ENCODE measurements at regions not wholly inside any gene's neighbourhood (a gene's known extent, or its start where the extent isn't known, plus 50 kb on each side); places are given as distances from the start of the nearest gene placed in this dataset.

DNA sequence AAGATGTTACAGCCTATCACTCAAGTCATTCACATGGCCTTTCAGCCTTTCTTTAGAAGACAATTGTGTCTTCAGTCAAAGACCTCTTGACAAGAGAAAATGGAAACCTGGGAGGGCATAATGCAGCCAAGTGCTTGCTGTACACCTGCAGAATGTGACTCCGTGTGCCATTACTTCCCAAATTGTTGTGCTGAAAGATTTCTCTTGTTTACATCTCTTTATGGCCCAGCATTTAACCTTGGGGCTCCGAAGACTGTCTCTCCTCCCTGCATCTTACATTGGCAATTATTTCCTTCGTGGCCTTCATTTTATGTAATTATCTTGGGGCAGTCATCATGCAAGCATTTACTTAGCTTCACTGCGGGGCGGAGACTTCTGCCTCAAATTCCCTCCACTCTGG, 287.0 kb downstream of the TCF7L2 start:
- Mint-ChIP-seq H3K36me3 (no peaks in the 10 kb centered on the region), H3K4me1 (peaks cover 47% of the 10 kb centered on the region), H3K9me3 (peaks cover 0 to 2% (median 0%) of the 10 kb centered on the region in 7 donors), H3K27me3 (ENCODE audit: low read depth in 3 of 3) (peaks cover 0 to 3% (median 1%) of the 10 kb centered on the region in 3 donors), H3K27ac (no peak overlapping the region), H3K4me3 (no peak overlapping the region)
- Histone ChIP-seq H2AFZ (ENCODE audit: insufficient read depth, low read depth, low read length, poor library complexity, severe bottlenecking) (no peak overlapping the region), H3K4me2 (replicated peaks; ENCODE audit: extremely low read depth, low read length, poor library complexity, severe bottlenecking) (no peak overlapping the region), H3K4me1 (ENCODE audit: control insufficient read depth in 1 of 2, insufficient read depth in 2 of 2, low read length in 2 of 2) (peaks cover 29 to 44% of the 10 kb centered on the region in 2 donors), H3K4me3 (replicated peaks in 1 of 3; ENCODE audit: low read depth in 2 of 3, low read length in 3 of 3) (no peak overlapping the region), H3K27me3 (ENCODE audit: control insufficient read depth in 2 of 2, insufficient read depth in 2 of 2, low read length in 2 of 2) (no peaks in the 10 kb centered on the region), H3K79me2 (ENCODE audit: insufficient read depth, low read length) (no peaks in the 10 kb centered on the region), H3K9me3 (replicated peaks in 1 of 2; ENCODE audit: control insufficient read depth in 1 of 2, insufficient read depth in 1 of 2, low read length in 2 of 2) (no peaks in the 10 kb centered on the region), H3K36me3 (replicated peaks in 1 of 2; ENCODE audit: control insufficient read depth in 1 of 2, insufficient read depth in 2 of 2, low read length in 2 of 2) (no peaks in the 10 kb centered on the region), H3K9ac (ENCODE audit: insufficient read depth, low read length, poor library complexity, severe bottlenecking) (no peak overlapping the region), H3K27ac (ENCODE audit: low read depth in 1 of 2, low read length in 2 of 2) (no peak overlapping the region), H4K20me1 (ENCODE audit: insufficient read depth, low read length) (no peaks in the 10 kb centered on the region)
- no peak for DNase-seq
- 96% methylated on average over 3 of the region's 5 CpGs for WGBS (ENCODE audit: insufficient coverage)
- TF ChIP-seq, protein P1, sequence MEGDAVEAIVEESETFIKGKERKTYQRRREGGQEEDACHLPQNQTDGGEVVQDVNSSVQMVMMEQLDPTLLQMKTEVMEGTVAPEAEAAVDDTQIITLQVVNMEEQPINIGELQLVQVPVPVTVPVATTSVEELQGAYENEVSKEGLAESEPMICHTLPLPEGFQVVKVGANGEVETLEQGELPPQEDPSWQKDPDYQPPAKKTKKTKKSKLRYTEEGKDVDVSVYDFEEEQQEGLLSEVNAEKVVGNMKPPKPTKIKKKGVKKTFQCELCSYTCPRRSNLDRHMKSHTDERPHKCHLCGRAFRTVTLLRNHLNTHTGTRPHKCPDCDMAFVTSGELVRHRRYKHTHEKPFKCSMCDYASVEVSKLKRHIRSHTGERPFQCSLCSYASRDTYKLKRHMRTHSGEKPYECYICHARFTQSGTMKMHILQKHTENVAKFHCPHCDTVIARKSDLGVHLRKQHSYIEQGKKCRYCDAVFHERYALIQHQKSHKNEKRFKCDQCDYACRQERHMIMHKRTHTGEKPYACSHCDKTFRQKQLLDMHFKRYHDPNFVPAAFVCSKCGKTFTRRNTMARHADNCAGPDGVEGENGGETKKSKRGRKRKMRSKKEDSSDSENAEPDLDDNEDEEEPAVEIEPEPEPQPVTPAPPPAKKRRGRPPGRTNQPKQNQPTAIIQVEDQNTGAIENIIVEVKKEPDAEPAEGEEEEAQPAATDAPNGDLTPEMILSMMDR (IDR thresholded peaks at IDR 0.05), result no peak
- intact Hi-C loops (cut with micrococcal nuclease), result loop anchor here in 1 of 2 donors (10.0 kb wide), 1 partner anchor 148 kb away; no protein-coding TSS in a partner anchor

GRCh38 chr10:113239566-113240350, 289.7 kb downstream of the TCF7L2 start:
- Mint-ChIP-seq H3K36me3 (no peaks in the 10 kb centered on the region), H3K4me1 (peaks cover 43% of the 10 kb centered on the region), H3K27me3 (ENCODE audit: low read depth in 3 of 3) (peaks cover 0 to 5% (median 1%) of the 10 kb centered on the region in 3 donors), H3K9me3 (peaks cover 0 to 2% (median 0%) of the 10 kb centered on the region in 7 donors), H3K27ac (peak overlapping the region in 1 of 7 donors; percentile 13), H3K4me3 (no peak overlapping the region)
- 16% methylated on average over 5 of the region's 7 CpGs for WGBS (ENCODE audit: insufficient coverage)
- peak in 2 of 3 donors; percentile 15 to 19 for DNase-seq
- no peaks in the 10 kb centered on the region for H3K36me3 ChIP-seq (replicated peaks in 1 of 2; ENCODE audit: control insufficient read depth in 1 of 2, insufficient read depth in 2 of 2, low read length in 2 of 2)
- no peaks in the 10 kb centered on the region for H3K27me3 ChIP-seq (ENCODE audit: control insufficient read depth in 2 of 2, insufficient read depth in 2 of 2, low read length in 2 of 2)
- no peaks in the 10 kb centered on the region for H4K20me1 ChIP-seq (ENCODE audit: insufficient read depth, low read length)
- no peak overlapping the region for H3K4me3 ChIP-seq (replicated peaks in 1 of 3; ENCODE audit: low read depth in 2 of 3, low read length in 3 of 3)
- no peaks in the 10 kb centered on the region for H3K79me2 ChIP-seq (ENCODE audit: insufficient read depth, low read length)
- H3K4me2 ChIP-seq (replicated peaks; ENCODE audit: extremely low read depth, low read length, poor library complexity, severe bottlenecking), result peak overlapping the region; percentile 13
- H3K9ac ChIP-seq (ENCODE audit: insufficient read depth, low read length, poor library complexity, severe bottlenecking), result no peak overlapping the region
- no peak overlapping the region for H3K27ac ChIP-seq (ENCODE audit: low read depth in 1 of 2, low read length in 2 of 2)
- TF ChIP-seq, protein P1 (IDR thresholded peaks at IDR 0.05), result no peak
- no peak overlapping the region for H2AFZ ChIP-seq (ENCODE audit: insufficient read depth, low read depth, low read length, poor library complexity, severe bottlenecking)
- intact Hi-C loops (cut with micrococcal nuclease), result loop anchor here in 1 of 2 donors (10.0 kb wide), 1 partner anchor 145 kb away; no protein-coding TSS in a partner anchor
- no peaks in the 10 kb centered on the region for H3K9me3 ChIP-seq (replicated peaks in 1 of 2; ENCODE audit: control insufficient read depth in 1 of 2, insufficient read depth in 1 of 2, low read length in 2 of 2)
- peaks cover 22 to 26% of the 10 kb centered on the region in 2 donors for H3K4me1 ChIP-seq (ENCODE audit: control insufficient read depth in 1 of 2, insufficient read depth in 2 of 2, low read length in 2 of 2)

Data from CD14-positive monocyte (primary cell).